Fibroblast of mammary gland (primary cell): ENCODE measurements at regions not wholly inside any gene's neighbourhood (a gene's known extent, or its start where the extent isn't known, plus 50 kb on each side); places are given as distances from the start of the nearest gene placed in this dataset.
"Not testable (repeated sequence)": the region's sequence is repeated elsewhere in the genome, so short reads cannot be mapped to it uniquely, and the experiment has no call there.

Experiments
- DNase-seq: peaks from one replicate; pipeline ENCODE4 v3.0.0-alpha.2; 2010; ENCODE audit warnings: low read depth
- H3K4me3 ChIP-seq: 2 replicates; pipeline ENCODE4 v1.5.1; 2011; ENCODE audit warnings: low read depth, mild to moderate bottlenecking, low read length, moderate library complexity; ENCODE audit not compliant: control insufficient read depth
- TF ChIP-seq, protein P1 (sequence below): conservative IDR thresholded peaks from 2 replicates; pipeline ENCODE4 v1.5.1; 2011; ENCODE audit warnings: low read depth, low read length, inconsistent platforms; ENCODE audit not compliant: control insufficient read depth, insufficient read depth

DNA sequence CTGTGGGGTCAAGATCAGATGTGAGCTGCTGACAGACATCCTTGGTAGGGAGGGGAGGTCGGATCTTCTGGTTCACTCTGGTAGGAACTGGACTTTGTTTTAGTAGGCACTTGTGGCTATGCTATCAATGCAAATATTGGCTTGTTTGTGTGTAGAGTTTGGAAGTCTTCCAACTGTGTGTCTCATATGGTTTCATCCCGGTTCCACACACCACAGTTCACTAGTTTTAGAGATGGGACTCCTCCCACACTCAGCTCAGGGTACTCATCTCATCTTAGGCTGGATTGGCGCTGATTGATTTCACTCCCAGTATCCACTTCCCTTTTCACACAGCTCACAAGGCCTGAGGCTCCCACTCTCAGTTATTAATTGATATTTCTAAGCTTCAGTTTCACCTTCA is 161.3 kb downstream of the THBS2 start:
- no peak overlapping the region for H3K4me3 ChIP-seq
- TF ChIP-seq, protein P1, sequence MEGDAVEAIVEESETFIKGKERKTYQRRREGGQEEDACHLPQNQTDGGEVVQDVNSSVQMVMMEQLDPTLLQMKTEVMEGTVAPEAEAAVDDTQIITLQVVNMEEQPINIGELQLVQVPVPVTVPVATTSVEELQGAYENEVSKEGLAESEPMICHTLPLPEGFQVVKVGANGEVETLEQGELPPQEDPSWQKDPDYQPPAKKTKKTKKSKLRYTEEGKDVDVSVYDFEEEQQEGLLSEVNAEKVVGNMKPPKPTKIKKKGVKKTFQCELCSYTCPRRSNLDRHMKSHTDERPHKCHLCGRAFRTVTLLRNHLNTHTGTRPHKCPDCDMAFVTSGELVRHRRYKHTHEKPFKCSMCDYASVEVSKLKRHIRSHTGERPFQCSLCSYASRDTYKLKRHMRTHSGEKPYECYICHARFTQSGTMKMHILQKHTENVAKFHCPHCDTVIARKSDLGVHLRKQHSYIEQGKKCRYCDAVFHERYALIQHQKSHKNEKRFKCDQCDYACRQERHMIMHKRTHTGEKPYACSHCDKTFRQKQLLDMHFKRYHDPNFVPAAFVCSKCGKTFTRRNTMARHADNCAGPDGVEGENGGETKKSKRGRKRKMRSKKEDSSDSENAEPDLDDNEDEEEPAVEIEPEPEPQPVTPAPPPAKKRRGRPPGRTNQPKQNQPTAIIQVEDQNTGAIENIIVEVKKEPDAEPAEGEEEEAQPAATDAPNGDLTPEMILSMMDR, result no peak
- peak; percentile 64 for DNase-seq

DNA sequence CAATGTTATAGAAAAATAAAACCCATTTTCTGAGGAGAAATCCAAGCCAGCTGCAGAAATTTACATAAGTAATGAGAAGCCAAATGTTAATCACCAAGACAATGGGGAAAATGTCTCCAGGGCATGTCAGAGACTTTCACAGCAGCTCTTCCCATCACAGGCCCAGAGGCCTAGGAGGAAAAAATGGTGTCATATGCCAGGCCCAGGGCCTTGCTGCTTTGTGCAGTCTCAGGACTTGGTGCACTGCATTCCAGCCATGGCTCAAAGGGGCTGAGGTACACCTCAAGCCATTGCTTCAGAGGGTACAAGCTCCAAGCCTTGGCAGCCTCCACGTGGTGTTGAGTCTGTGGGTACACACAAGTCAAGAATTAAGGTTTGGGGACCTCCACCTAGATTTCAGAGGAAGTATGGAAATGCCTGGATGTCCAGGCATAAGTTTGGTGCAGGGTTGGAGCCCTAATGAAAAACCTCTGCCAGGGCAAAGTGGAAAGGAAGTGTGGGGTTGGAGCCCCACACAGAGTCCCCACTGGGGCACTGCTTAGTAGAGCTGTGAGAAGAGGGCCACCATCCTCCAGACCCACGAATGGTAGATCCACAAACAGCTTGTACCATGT is 163.0 kb downstream of the THBS2 start:
- DNase-seq, result not testable (repeated sequence)

DNA sequence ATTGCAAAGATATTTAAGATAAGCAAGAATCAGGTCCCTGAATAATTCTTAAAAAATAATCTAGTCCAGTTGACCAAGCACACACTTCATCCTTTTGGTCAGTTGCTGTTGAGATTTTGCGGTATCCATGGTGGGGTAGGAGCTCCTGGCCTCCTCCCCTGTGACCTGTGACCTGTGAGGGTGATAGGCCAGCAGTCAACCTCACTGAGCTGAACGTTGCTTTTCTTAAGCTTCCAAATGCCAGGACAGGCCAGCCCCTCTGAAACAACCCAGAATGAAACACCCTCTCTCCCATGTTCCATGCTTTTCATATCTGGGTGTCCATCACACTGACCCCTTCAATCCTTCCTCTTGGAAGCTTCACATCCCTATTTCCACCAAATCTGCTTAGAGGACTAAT is 164.9 kb downstream of the THBS2 start:
- H3K4me3 ChIP-seq, result no peak overlapping the region
- no peak for DNase-seq
- TF ChIP-seq, protein P1, result no peak

More for the DNA sequence above, 163.0 kb downstream of the THBS2 start:
- not testable (repeated sequence) for H3K4me3 ChIP-seq

DNA sequence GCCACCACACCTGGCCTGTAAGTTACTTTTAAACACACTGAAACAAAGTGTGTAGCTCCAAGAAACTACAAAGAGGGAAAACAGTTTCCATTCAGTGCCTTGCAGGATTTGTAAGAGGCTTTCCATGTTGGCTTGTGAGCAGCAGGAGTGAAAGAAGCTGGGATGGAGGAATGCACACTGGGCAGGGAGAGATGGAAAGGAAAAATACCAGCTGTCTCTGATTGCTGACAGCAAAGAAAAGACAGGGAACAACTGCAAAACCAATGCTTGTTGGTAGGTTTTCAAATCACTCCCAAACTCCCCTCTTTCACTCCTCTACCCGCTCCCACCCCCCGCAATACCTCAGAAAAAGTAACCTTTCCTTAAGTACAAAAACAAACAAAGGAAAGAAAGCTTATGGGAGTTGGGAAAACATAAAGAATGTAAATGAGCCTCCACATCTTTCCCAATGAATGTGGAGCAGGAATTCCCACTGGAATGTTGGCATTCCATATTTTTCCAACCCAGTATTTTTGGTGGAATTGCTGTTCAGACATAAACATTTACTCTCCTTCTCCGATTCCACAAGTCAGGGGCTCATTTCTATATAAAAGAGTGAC is 166.1 kb downstream of the THBS2 start:
- DNase-seq, result no peak
- TF ChIP-seq, protein P1, result no peak
- H3K4me3 ChIP-seq, result no peak overlapping the region

DNA sequence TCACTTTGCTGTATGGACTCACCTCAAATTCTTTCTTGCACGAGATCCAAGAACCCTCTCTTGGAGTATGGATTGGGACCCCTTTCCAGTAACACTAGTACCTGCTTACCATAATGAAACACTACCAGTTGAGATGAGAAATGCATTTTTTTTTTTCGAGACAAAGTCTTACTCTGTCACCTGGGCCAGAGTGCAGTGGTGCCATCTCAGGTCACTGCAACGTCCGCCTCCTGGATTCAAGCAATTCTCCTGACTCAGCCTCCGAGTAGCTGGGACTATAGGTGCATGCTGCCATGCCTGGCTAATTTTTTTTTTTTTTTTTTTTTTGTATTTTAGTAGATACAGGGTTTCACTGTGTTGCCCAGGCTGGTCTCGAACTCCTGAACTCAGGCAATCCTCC is 167.0 kb downstream of the THBS2 start:
- DNase-seq, result not testable (repeated sequence)

DNA sequence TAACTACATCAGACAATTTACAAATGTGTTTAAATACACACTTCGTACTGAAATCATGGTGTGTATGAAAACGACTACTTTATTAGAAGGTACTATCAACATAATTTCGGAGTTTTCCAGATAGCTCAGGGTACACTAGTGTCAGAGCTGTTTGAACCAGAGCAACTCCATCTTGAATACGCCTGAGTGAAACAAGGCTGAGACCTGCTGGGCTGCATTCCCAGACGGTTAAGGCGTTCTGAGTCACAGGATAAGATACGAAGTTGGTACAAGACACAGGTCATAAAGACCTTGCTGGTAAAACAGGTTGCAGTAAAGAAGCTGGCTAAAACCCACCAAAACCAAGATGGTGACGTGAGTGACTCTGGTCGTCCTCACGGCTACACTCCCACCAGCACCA is 167.6 kb downstream of the THBS2 start:
- TF ChIP-seq, protein P1, result no peak
- no peak overlapping the region for H3K4me3 ChIP-seq
- no peak for DNase-seq

More for the DNA sequence above, 167.0 kb downstream of the THBS2 start:
- not testable (repeated sequence) for H3K4me3 ChIP-seq

DNA sequence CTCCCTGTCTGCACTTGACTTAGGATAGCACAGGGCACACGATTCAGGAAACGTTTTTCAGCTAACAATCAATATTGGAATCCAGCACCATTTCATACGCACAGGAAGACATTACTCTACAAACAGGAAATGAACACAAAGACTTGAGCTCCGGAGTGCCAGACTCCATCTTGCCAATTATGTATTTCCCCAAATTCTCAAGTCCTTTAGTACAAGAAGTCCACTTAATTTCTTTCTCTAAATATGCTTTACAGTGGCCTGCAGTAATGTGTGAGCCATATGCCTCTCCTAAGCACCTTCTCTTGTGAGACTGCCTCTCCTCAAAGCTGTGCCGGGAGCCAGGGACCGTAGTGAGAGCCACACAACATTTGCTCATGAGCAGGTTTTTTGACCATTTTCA is 168.2 kb downstream of the THBS2 start:
- DNase-seq, result no peak
- no peak overlapping the region for H3K4me3 ChIP-seq
- TF ChIP-seq, protein P1, result no peak

DNA sequence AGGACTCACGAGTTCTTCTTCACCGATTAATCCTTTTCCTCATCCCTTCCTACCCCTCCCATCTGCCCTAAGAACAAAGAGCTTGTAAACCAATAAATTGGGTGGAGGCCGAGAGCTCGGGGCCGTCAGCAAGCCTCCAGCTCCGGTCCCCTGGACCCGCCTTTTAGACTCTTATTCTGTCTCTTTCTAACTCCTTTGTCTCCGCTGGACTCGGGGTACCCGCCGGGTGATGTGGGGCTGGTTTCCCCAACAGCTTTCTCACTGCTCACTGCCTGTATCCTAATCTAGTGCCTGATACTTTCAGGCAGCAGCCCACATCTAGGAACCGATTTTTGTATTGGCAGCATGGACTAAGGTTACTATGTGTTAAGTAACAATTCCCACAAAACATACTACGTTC is 169.1 kb downstream of the THBS2 start:
- H3K4me3 ChIP-seq, DNase-seq: not testable (repeated sequence)
